Keratinocyte (primary cell): ENCODE measurements at regions not wholly inside any gene's neighbourhood (a gene's known extent, or its start where the extent isn't known, plus 50 kb on each side); places are given as distances from the start of the nearest gene placed in this dataset.

ENCODE experiments used
- DNase-seq: peaks from one replicate; pipeline ENCODE4 v3.0.0-alpha.2; 2011; ENCODE audit warnings: low read depth, missing footprints, low spot score
- FAIRE-seq: peaks from 2 replicates; lab custom pipeline; 2011; peaks lifted over from hg19 to GRCh38; lab: Jason Lieb, UNC
- H2AFZ ChIP-seq: 2 replicates; pipeline ENCODE4 v1.6.0; 2012; ENCODE audit warnings: low read length, control low read depth, inconsistent platforms; ENCODE audit not compliant: control insufficient read depth
- H3K27ac ChIP-seq: 2 replicates; pipeline ENCODE4 v1.5.1; 2011; ENCODE audit warnings: low read length; ENCODE audit not compliant: control insufficient read depth, insufficient read depth
- H3K27me3 ChIP-seq: 3 replicates; pipeline ENCODE4 v1.6.0; 2011; ENCODE audit warnings: low read length; ENCODE audit not compliant: control insufficient read depth, insufficient read depth; ENCODE audit errors: extremely low read depth
- H3K36me3 ChIP-seq, 2 experiments: 2 replicates in 1 of 2; 3 replicates in 1 of 2; pipeline ENCODE4 v1.5.1; 2011; ENCODE audit warnings: low read length in 2 of 2, mild to moderate bottlenecking in 1 of 2; ENCODE audit not compliant: control insufficient read depth in 2 of 2, insufficient read depth in 2 of 2; ENCODE audit errors: extremely low read depth in 1 of 2
- H3K4me1 ChIP-seq: 3 replicates; pipeline ENCODE4 v1.5.1; 2011; ENCODE audit warnings: low read length; ENCODE audit not compliant: control insufficient read depth, insufficient read depth; ENCODE audit errors: extremely low read depth
- H3K4me2 ChIP-seq: 3 replicates; pipeline ENCODE4 v1.6.0; 2011; ENCODE audit warnings: low read depth, low read length; ENCODE audit not compliant: control insufficient read depth, insufficient read depth; ENCODE audit errors: extremely low read depth
- H3K4me3 ChIP-seq, 3 experiments: fragments of 200-600 bp in 1 of 3; sonication (generic) in 1 of 3; 2 replicates in 2 of 3; 3 replicates in 1 of 3; pipeline ENCODE4 v1.5.1; 2011 to 2016; ENCODE audit warnings: low read length in 3 of 3, mild to moderate bottlenecking in 3 of 3, control low read depth in 2 of 3, inconsistent platforms in 1 of 3, low read depth in 1 of 3, mixed read lengths in 1 of 3, mixed run types in 1 of 3, moderate library complexity in 1 of 3; ENCODE audit not compliant: control insufficient read depth in 2 of 3, insufficient read depth in 2 of 3; ENCODE audit errors: extremely low read depth in 1 of 3
- H3K79me2 ChIP-seq: 2 replicates; pipeline ENCODE4 v1.6.0; 2012; ENCODE audit warnings: low read length; ENCODE audit not compliant: control insufficient read depth, insufficient read depth
- H3K9ac ChIP-seq: 3 replicates; pipeline ENCODE4 v1.6.0; 2011; ENCODE audit warnings: low read length; ENCODE audit not compliant: control insufficient read depth, insufficient read depth; ENCODE audit errors: extremely low read depth
- H3K9me1 ChIP-seq: 3 replicates; pipeline ENCODE4 v1.6.0; 2011; ENCODE audit warnings: low read length; ENCODE audit not compliant: control insufficient read depth, insufficient read depth; ENCODE audit errors: extremely low read depth
- H3K9me3 ChIP-seq: 2 replicates; pipeline ENCODE4 v1.5.1; 2012; ENCODE audit warnings: low read depth, low read length; ENCODE audit not compliant: control insufficient read depth
- H4K20me1 ChIP-seq: 3 replicates; pipeline ENCODE4 v1.6.0; 2011; ENCODE audit warnings: low read length; ENCODE audit not compliant: control insufficient read depth, insufficient read depth; ENCODE audit errors: extremely low read depth
- CTCF ChIP-seq, 3 experiments: IDR thresholded peaks in 1 of 3; conservative IDR thresholded peaks in 1 of 3; optimal IDR thresholded peaks in 1 of 3; 2 replicates in 2 of 3; 3 replicates in 1 of 3; pipeline versions ENCODE3 to v1.5.1; 2011; ENCODE audit warnings: low read length in 3 of 3, mild to moderate bottlenecking in 3 of 3, moderate library complexity in 2 of 3, control low read depth in 1 of 3, inconsistent platforms in 1 of 3; ENCODE audit not compliant: insufficient read depth in 2 of 3; ENCODE audit errors: extremely low read depth in 1 of 3
- EZH2 ChIP-seq: IDR thresholded peaks from one replicate; pipeline ENCODE4 v1.6.1; 2012; ENCODE audit warnings: inconsistent platforms, mild to moderate bottlenecking, low read length, moderate library complexity
- dilution Hi-C: fragments of 300-500 bp; cut with MboI; formaldehyde crosslinking; loops from one replicate; pipeline ENCODE4 v1.7.0; 2020; ENCODE audit warnings: low sequenced_read_pairs; ENCODE audit not compliant: extremely low pct_ligation_motif_present

- dilution Hi-C loops = no loop called here
- Histone ChIP-seq H4K20me1 (no peaks in the 10 kb centered on the region), H3K36me3 (no peaks in the 10 kb centered on the region), H3K4me2 (no peak overlapping the region), H3K9ac (no peak overlapping the region), H3K27ac (no peak overlapping the region), H3K9me1 (no peaks in the 10 kb centered on the region), H3K79me2 (no peaks in the 10 kb centered on the region), H3K4me3 (no peak overlapping the region), H3K27me3 (no peaks in the 10 kb centered on the region), H3K4me1 (no peaks in the 10 kb centered on the region), H3K9me3 (no peaks in the 10 kb centered on the region), H2AFZ (no peak overlapping the region)
- DNase-seq (no peak), FAIRE-seq (no peak)
- no peak for TF ChIP-seq EZH2
- no peak for TF ChIP-seq CTCF (optimal IDR thresholded peaks at IDR 0.05 in 1 of 3, IDR thresholded peaks at IDR 0.05 in 1 of 3, conservative IDR thresholded peaks at IDR 0.05 in 1 of 3; ENCODE audit: extremely low read depth in 1 of 3, insufficient read depth in 2 of 3, low read length in 3 of 3)
Measured at GRCh38 chr2:7977981-7978380, 703.9 kb upstream of the ID2 start.

DNA sequence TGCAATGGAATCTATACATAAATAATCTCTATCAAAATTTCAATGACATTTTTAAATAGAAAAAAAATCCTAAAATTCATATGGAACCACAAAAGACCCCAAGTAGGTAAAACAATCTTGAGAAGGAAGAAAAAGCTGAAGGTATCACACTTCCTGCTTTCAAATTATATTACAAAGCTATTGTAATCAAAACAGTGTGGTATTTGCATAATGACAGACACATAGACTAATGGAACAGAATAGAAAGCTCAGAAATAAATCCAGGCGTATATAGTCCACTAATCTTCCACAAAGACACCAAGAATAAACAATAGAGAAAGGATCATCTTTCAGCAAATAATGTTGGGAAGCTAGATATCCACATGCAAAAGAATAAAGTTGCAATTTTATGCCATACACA lies 699.8 kb upstream of the ID2 start:
- peaks cover 4% of the 10 kb centered on the region for H3K4me1 ChIP-seq

More for the DNA sequence above, 699.8 kb upstream of the ID2 start:
- no peak overlapping the region for H3K4me2 ChIP-seq
- no peak overlapping the region for H3K27ac ChIP-seq
- no peaks in the 10 kb centered on the region for H3K27me3 ChIP-seq
- DNase-seq (no peak), FAIRE-seq (no peak)
- H3K4me3 ChIP-seq = no peak overlapping the region
- H3K9me3 ChIP-seq = no peaks in the 10 kb centered on the region
- dilution Hi-C loops = no loop called here
- TF ChIP-seq EZH2 (no peak), CTCF (optimal IDR thresholded peaks at IDR 0.05 in 1 of 3, IDR thresholded peaks at IDR 0.05 in 1 of 3, conservative IDR thresholded peaks at IDR 0.05 in 1 of 3; ENCODE audit: extremely low read depth in 1 of 3, insufficient read depth in 2 of 3, low read length in 3 of 3) (no peak)
- no peaks in the 10 kb centered on the region for H3K36me3 ChIP-seq
- no peak overlapping the region for H3K9ac ChIP-seq
- H3K79me2 ChIP-seq = no peaks in the 10 kb centered on the region
- H4K20me1 ChIP-seq = no peaks in the 10 kb centered on the region
- no peaks in the 10 kb centered on the region for H3K9me1 ChIP-seq
- H2AFZ ChIP-seq = no peak overlapping the region
